ENCODE measurements at regions not wholly inside any gene's neighbourhood (a gene's known extent, or its start where the extent isn't known, plus 50 kb on each side); places are given as distances from the start of the nearest gene placed in this dataset.

GRCh38 chr18:7288544-7288943, 57.7 kb downstream of the LRRC30 start:
- no peaks in the 10 kb centered on the region for H3K9me3 ChIP-seq (replicated peaks; ENCODE audit: control insufficient read depth, insufficient read depth, low read length)
- DNase-seq (ENCODE audit: low read depth, low spot score) (no peak), FAIRE-seq (no peak)
- no peaks in the 10 kb centered on the region for H3K79me2 ChIP-seq (ENCODE audit: control insufficient read depth, insufficient read depth, low read length)
- no peak overlapping the region for H3K27ac ChIP-seq (ENCODE audit: insufficient read depth, low read depth, low read length)
- H4K20me1 ChIP-seq (replicated peaks; ENCODE audit: control insufficient read depth, extremely low read depth, insufficient read depth, low read length), result no peaks in the 10 kb centered on the region
- H3K36me3 ChIP-seq (ENCODE audit: control insufficient read depth in 2 of 2, extremely low read depth in 1 of 2, insufficient read depth in 2 of 2, low read length in 2 of 2), result no peaks in the 10 kb centered on the region
- no peak for TF ChIP-seq MAX (IDR thresholded peaks at IDR 0.05; ENCODE audit: insufficient read depth, insufficient read length)
- no peak for TF ChIP-seq MYC (IDR thresholded peaks at IDR 0.05; ENCODE audit: low read depth, low read length)
- TF ChIP-seq GATA2 (IDR thresholded peaks at IDR 0.05; ENCODE audit: insufficient read depth, insufficient read length, low read depth, low read length), result no peak
- no peak for TF ChIP-seq CTCF (IDR thresholded peaks at IDR 0.05; ENCODE audit: extremely low read depth in 1 of 2, insufficient read depth in 1 of 2, low read depth in 1 of 2, low read length in 2 of 2)
- no peak for TF ChIP-seq JUN (IDR thresholded peaks at IDR 0.05; ENCODE audit: borderline replicate concordance, insufficient read depth, insufficient read length, low read depth)
- no peak for TF ChIP-seq FOS (IDR thresholded peaks at IDR 0.05; ENCODE audit: borderline replicate concordance, insufficient read depth, low read length)
- TF ChIP-seq POLR2A (IDR thresholded peaks at IDR 0.05; ENCODE audit: low read depth, low read length), result no peak
- TF ChIP-seq EZH2 (IDR thresholded peaks at IDR 0.05; ENCODE audit: borderline replicate concordance, low read depth, low read length, severe bottlenecking), result no peak
- TF ChIP-seq POLR2AphosphoS5 (IDR thresholded peaks at IDR 0.05; ENCODE audit: insufficient read depth, low read depth, low read length), result no peak
- H3K4me1 ChIP-seq (ENCODE audit: control insufficient read depth, extremely low read depth, insufficient read depth, low read length), result peaks cover 4% of the 10 kb centered on the region
- no peak overlapping the region for H3K4me2 ChIP-seq (ENCODE audit: insufficient read depth, low read length)
- no peak overlapping the region for H3K9ac ChIP-seq (replicated peaks; ENCODE audit: extremely low read depth, insufficient read depth, low read length)
- POLR2A ChIA-PET, result no interaction called here
- dilution Hi-C loops (cut with MboI; ENCODE audit: extremely low pct_ligation_motif_present, low sequenced_read_pairs) (no loop called here), intact Hi-C loops (cut with micrococcal nuclease) (no loop called here)
- H2AFZ ChIP-seq (ENCODE audit: low read depth, low read length), result no peak overlapping the region
- no peaks in the 10 kb centered on the region for H3K9me1 ChIP-seq (replicated peaks; ENCODE audit: control insufficient read depth, extremely low read depth, insufficient read depth, low read length)
- H3K27me3 ChIP-seq (ENCODE audit: control insufficient read depth in 2 of 2, insufficient read depth in 2 of 2, low read length in 2 of 2), result peaks cover 0 to 4% of the 10 kb centered on the region in 2 experiments
- CTCF ChIA-PET, result no interaction called here
- BruUV-seq (replicated peaks), result no TSS peak
- H3K4me3 ChIP-seq (replicated peaks in 1 of 3; ENCODE audit: insufficient read depth in 1 of 3, low read depth in 1 of 3, low read length in 3 of 3), result no peak overlapping the region

Data from endothelial cell of umbilical vein (primary cell).